ENCODE measurements at regions not wholly inside any gene's neighbourhood (a gene's known extent, or its start where the extent isn't known, plus 50 kb on each side); places are given as distances from the start of the nearest gene placed in this dataset.

DNA sequence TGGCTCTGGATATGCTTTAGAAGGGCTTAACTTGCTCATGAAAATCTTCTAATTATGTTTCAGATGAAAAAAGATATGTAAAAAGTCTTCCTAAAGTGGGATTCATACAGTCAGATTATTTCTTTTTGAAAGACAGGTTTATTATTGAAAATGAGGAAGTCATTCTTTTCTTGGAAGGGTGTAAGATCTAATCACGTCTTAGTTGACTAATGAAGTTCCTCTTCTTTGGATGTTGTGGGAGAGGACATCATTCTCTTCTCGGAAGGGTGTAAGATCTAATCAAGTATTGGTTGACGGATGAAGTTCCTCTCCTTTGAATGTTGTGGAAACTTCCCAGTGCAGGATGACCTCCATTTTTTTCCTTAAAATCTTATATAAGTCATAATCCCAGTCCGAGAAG, 74.9 kb downstream of the ALG10 start:
- Mint-ChIP-seq H3K9me3 (ENCODE audit: unreplicated experiment) (no peaks in the 10 kb centered on the region), H3K27me3 (ENCODE audit: insufficient read depth, unreplicated experiment) (peaks cover 5% of the 10 kb centered on the region), H3K4me1 (ENCODE audit: low read depth, unreplicated experiment) (no peaks in the 10 kb centered on the region), H3K4me3 (ENCODE audit: unreplicated experiment) (no peak overlapping the region), H3K36me3 (ENCODE audit: insufficient read depth, unreplicated experiment) (no peaks in the 10 kb centered on the region), H3K27ac (ENCODE audit: unreplicated experiment) (no peak overlapping the region)
- no peaks in the 10 kb centered on the region for H3K36me3 ChIP-seq (ENCODE audit: control insufficient read depth, insufficient read depth, low read length)
- CTCF ChIA-PET: no interaction called here
- TF ChIP-seq, protein P1, sequence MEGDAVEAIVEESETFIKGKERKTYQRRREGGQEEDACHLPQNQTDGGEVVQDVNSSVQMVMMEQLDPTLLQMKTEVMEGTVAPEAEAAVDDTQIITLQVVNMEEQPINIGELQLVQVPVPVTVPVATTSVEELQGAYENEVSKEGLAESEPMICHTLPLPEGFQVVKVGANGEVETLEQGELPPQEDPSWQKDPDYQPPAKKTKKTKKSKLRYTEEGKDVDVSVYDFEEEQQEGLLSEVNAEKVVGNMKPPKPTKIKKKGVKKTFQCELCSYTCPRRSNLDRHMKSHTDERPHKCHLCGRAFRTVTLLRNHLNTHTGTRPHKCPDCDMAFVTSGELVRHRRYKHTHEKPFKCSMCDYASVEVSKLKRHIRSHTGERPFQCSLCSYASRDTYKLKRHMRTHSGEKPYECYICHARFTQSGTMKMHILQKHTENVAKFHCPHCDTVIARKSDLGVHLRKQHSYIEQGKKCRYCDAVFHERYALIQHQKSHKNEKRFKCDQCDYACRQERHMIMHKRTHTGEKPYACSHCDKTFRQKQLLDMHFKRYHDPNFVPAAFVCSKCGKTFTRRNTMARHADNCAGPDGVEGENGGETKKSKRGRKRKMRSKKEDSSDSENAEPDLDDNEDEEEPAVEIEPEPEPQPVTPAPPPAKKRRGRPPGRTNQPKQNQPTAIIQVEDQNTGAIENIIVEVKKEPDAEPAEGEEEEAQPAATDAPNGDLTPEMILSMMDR (IDR thresholded peaks at IDR 0.05; ENCODE audit: insufficient read depth in 1 of 2, low read depth in 1 of 2, low read length in 1 of 2, severe bottlenecking in 1 of 2, unreplicated experiment in 1 of 2): no peak
- H3K27me3 ChIP-seq (replicated peaks; ENCODE audit: control insufficient read depth, insufficient read depth, low read length): no peaks in the 10 kb centered on the region
- H3K4me3 ChIP-seq (ENCODE audit: low read depth, low read length): no peak overlapping the region
- H3K9me3 ChIP-seq: no peaks in the 10 kb centered on the region
- no peak for DNase-seq
- POLR2A ChIA-PET: no interaction called here
- BruUV-seq (replicated peaks): no TSS peak
- H3K4me1 ChIP-seq: no peaks in the 10 kb centered on the region
- intact Hi-C loops (cut with micrococcal nuclease; ENCODE audit: unreplicated experiment): no loop called here

DNA sequence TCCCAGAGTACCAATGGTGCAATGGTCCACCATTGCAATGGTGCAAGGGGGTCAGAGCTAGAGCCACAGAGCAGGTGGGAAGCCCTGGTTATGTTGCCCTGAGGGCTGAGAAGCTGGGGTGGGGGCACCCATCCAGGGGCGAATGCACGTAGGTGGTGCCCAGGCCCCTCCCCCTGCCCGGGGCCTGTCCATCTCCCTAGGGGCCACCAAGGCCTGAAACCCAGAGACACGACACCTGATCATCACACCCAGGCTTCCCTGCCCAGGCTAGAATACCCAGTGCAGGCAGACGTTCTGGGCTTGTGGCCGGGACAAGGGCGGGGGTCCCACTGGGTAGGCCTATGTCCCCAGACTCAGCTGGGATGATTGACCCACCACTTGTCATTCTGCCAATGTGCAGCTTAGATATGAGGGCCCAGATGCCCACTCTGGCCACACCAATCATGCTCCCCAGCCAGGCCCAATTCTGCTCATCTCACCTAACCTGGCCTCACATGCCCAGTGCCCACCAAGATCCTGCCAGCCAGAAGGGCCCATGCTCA, 83.2 kb downstream of the ALG10 start:
- H3K36me3 Mint-ChIP-seq (ENCODE audit: insufficient read depth, unreplicated experiment): no peaks in the 10 kb centered on the region
- Histone ChIP-seq H3K4me3 (ENCODE audit: low read depth, low read length) (no peak overlapping the region), H3K9me3 (0 out of 2 replicates have a peak, but pooled peaks cover 3% of the 10 kb centered on the region), H3K4me1 (no peaks in the 10 kb centered on the region; the same call in 1 of the 2 replicates), H3K36me3 (ENCODE audit: control insufficient read depth, insufficient read depth, low read length) (no peaks in the 10 kb centered on the region), H3K27me3 (replicated peaks; ENCODE audit: control insufficient read depth, insufficient read depth, low read length) (no peaks in the 10 kb centered on the region)
- peaks cover 2% of the 10 kb centered on the region for H3K4me1 Mint-ChIP-seq (ENCODE audit: low read depth, unreplicated experiment)
- H3K27me3 Mint-ChIP-seq (ENCODE audit: insufficient read depth, unreplicated experiment): peaks cover 3% of the 10 kb centered on the region
- no peaks in the 10 kb centered on the region for H3K9me3 Mint-ChIP-seq (ENCODE audit: unreplicated experiment)
- ChIA-PET POLR2A (no interaction called here), CTCF (no interaction called here)
- TF ChIP-seq, protein P1 (IDR thresholded peaks at IDR 0.05; ENCODE audit: insufficient read depth in 1 of 2, low read depth in 1 of 2, low read length in 1 of 2, severe bottlenecking in 1 of 2, unreplicated experiment in 1 of 2): no peak
- no peak overlapping the region for H3K4me3 Mint-ChIP-seq (ENCODE audit: unreplicated experiment)
- intact Hi-C loops (cut with micrococcal nuclease; ENCODE audit: unreplicated experiment): no loop called here
- H3K27ac Mint-ChIP-seq (ENCODE audit: unreplicated experiment): no peak overlapping the region
- BruUV-seq (replicated peaks): no TSS peak
- DNase-seq: no peak

DNA sequence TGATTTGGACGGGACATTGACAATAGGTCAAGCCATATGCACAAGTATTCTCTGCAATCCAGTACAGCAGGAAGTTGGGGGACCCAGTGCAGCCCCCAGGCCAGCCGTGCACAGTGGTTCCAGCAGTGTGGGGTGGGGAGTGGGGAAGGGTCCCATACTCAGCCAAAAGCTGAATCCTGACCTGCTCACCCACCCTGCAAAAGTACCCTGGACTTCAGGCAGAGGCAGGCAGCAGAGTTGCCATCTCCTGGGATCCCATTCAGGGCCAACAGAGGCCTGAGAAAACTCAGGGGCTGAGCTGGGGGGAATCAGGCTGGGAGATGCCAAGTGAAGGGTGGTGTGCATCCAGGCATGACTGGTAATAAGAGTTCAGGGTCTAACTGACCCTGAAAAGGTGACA, 83.9 kb downstream of the ALG10 start:
- ChIA-PET POLR2A (no interaction called here), CTCF (no interaction called here)
- Histone ChIP-seq H3K36me3 (ENCODE audit: control insufficient read depth, insufficient read depth, low read length) (no peaks in the 10 kb centered on the region), H3K9me3 (0 out of 2 replicates have a peak, but pooled peaks cover 3% of the 10 kb centered on the region), H3K4me3 (ENCODE audit: low read depth, low read length) (no peak overlapping the region), H3K4me1 (peaks cover 3% of the 10 kb centered on the region; the same call in 1 of the 2 replicates), H3K27me3 (replicated peaks; ENCODE audit: control insufficient read depth, insufficient read depth, low read length) (no peaks in the 10 kb centered on the region)
- Mint-ChIP-seq H3K9me3 (ENCODE audit: unreplicated experiment) (no peaks in the 10 kb centered on the region), H3K36me3 (ENCODE audit: insufficient read depth, unreplicated experiment) (no peaks in the 10 kb centered on the region), H3K27me3 (ENCODE audit: insufficient read depth, unreplicated experiment) (peaks cover under 1% of the 10 kb centered on the region), H3K27ac (ENCODE audit: unreplicated experiment) (no peak overlapping the region), H3K4me3 (ENCODE audit: unreplicated experiment) (no peak overlapping the region), H3K4me1 (ENCODE audit: low read depth, unreplicated experiment) (peaks cover 8% of the 10 kb centered on the region)
- TF ChIP-seq, protein P1 (IDR thresholded peaks at IDR 0.05; ENCODE audit: insufficient read depth in 1 of 2, low read depth in 1 of 2, low read length in 1 of 2, severe bottlenecking in 1 of 2, unreplicated experiment in 1 of 2): no peak
- DNase-seq: no peak
- intact Hi-C loops (cut with micrococcal nuclease; ENCODE audit: unreplicated experiment): no loop called here
- no TSS peak for BruUV-seq (replicated peaks)
